Sigmoid colon (tissue), 3 donors: ENCODE measurements at regions not wholly inside any gene's neighbourhood (a gene's known extent, or its start where the extent isn't known, plus 50 kb on each side); places are given as distances from the start of the nearest gene placed in this dataset.

ENCODE experiments used
- CTCF ChIP-seq, 4 experiments: fragments of 450-650 bp in 3 of 4; fragments of 200-600 bp in 1 of 4; IDR thresholded peaks; one replicate each; pipeline ENCODE4 v1.5.1; 2016 to 2019; ENCODE audit warnings: antibody characterized with exemption in 4 of 4, mild to moderate bottlenecking in 3 of 4, moderate library complexity in 2 of 4
- POLR2A ChIP-seq, 2 donors: fragments of 450-650 bp; IDR thresholded peaks; one replicate each; pipeline ENCODE4 v1.6.1; 2016; ENCODE audit warnings: antibody characterized with exemption in 2 of 2, mild to moderate bottlenecking in 2 of 2, moderate library complexity in 2 of 2

- no peak for TF ChIP-seq CTCF (IDR thresholded peaks at IDR 0.05)
- no peak for TF ChIP-seq POLR2A (IDR thresholded peaks at IDR 0.05)
These were observed 510.9 kb downstream of the KLF12 start for GRCh38 chr13:73623281-73623680.
